Stimulated activated naive CD4-positive, alpha-beta T cell (primary cell): ENCODE measurements at regions not wholly inside any gene's neighbourhood (a gene's known extent, or its start where the extent isn't known, plus 50 kb on each side); places are given as distances from the start of the nearest gene placed in this dataset.

ENCODE experiments used
- DNase-seq, 6 experiments: peaks; one replicate each; lab custom pipeline; 2025; lab: John Stamatoyannopoulos, UW

GRCh38 chr3:22225161-22225560, 474.2 kb upstream of the ZNF385D start:
- no peak for DNase-seq

- DNase-seq: no peak
Measured at GRCh38 chr3:22228705-22229104, 477.7 kb upstream of the ZNF385D start.

GRCh38 chr3:22231061-22231460, 480.1 kb upstream of the ZNF385D start:
- DNase-seq: no peak

- no peak for DNase-seq
Measured at GRCh38 chr3:22236490-22237270, 485.7 kb upstream of the ZNF385D start.

- no peak for DNase-seq
Measured at GRCh38 chr3:22239011-22239410, 488.0 kb upstream of the ZNF385D start.

- DNase-seq: no peak
Measured at GRCh38 chr3:22241110-22241509, 490.1 kb upstream of the ZNF385D start.

GRCh38 chr3:22244761-22245521, 493.9 kb upstream of the ZNF385D start:
- no peak for DNase-seq

- DNase-seq: no peak
Measured at GRCh38 chr3:22245811-22246583, 495.0 kb upstream of the ZNF385D start.

- DNase-seq: no peak
Measured at GRCh38 chr3:22249658-22250057, 498.6 kb upstream of the ZNF385D start.

GRCh38 chr3:22257252-22257651, 506.2 kb upstream of the ZNF385D start:
- DNase-seq: no peak

GRCh38 chr3:22262386-22262785, 511.4 kb upstream of the ZNF385D start:
- no peak for DNase-seq

GRCh38 chr3:22263042-22263441, 512.0 kb upstream of the ZNF385D start:
- DNase-seq: no peak

- DNase-seq: no peak
Measured at GRCh38 chr3:22265403-22265802, 514.4 kb upstream of the ZNF385D start.

GRCh38 chr3:22269831-22270230, 518.8 kb upstream of the ZNF385D start:
- no peak for DNase-seq

- no peak for DNase-seq
Measured at GRCh38 chr3:22276351-22276750, 525.3 kb upstream of the ZNF385D start.

- no peak for DNase-seq
Measured at GRCh38 chr3:22284559-22284958, 533.5 kb upstream of the ZNF385D start.

GRCh38 chr3:22288756-22289155, 537.7 kb upstream of the ZNF385D start:
- no peak for DNase-seq

GRCh38 chr3:22292681-22293080, 541.7 kb upstream of the ZNF385D start:
- DNase-seq: no peak

GRCh38 chr3:22296601-22297000, 545.6 kb upstream of the ZNF385D start:
- DNase-seq: no peak

- no peak for DNase-seq
Measured at GRCh38 chr3:22297436-22297835, 546.4 kb upstream of the ZNF385D start.

GRCh38 chr3:22306454-22306853, 555.4 kb upstream of the ZNF385D start:
- DNase-seq: no peak

GRCh38 chr3:22308871-22309270, 557.9 kb upstream of the ZNF385D start:
- DNase-seq: no peak

- no peak for DNase-seq
Measured at GRCh38 chr3:22315925-22316324, 564.9 kb upstream of the ZNF385D start.
